22Rv1 (cell line): ENCODE measurements at regions not wholly inside any gene's neighbourhood (a gene's known extent, or its start where the extent isn't known, plus 50 kb on each side); places are given as distances from the start of the nearest gene placed in this dataset.

Experiments used
- H3K27ac ChIP-seq: fragments of 450-650 bp; 2 replicates; pipeline ENCODE4 v1.5.1; 2017
- CTCF ChIP-seq: fragments of 450-650 bp; IDR thresholded peaks from 2 replicates; pipeline ENCODE4 v1.5.1; 2017; ENCODE audit warnings: mild to moderate bottlenecking
- ZFX ChIP-seq: fragments of 450-650 bp; IDR thresholded peaks from 2 replicates; pipeline ENCODE4 v1.6.1; 2017; ENCODE audit warnings: antibody characterized with exemption, borderline replicate concordance

DNA sequence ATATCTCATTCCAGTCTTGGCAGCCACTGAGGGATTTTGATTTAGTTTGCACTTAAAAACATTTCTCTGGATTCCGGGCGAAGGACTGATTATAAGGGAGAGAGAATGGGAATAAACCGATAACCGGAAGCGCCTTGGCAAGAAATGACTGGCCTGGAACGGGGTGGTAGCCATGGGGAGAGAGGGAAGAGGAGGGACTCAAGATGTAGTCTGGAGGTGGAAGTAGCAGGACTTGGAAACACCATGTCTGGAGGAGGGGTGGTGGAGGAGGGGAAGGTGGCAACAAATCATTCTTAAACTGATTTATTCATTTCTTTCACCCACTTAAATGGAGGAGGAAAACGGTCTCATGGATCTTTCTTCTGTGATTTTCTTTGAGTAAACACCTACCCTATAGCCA is 238.1 kb downstream of the REEP3 start:
- no peak for TF ChIP-seq ZFX
- TF ChIP-seq CTCF = no peak
- no peak overlapping the region for H3K27ac ChIP-seq

GRCh38 chr10:63760034-63760707 is 239.0 kb downstream of the REEP3 start:
- no peak overlapping the region for H3K27ac ChIP-seq
- TF ChIP-seq CTCF = no peak

- no peak overlapping the region for H3K27ac ChIP-seq
These were observed 239.5 kb downstream of the REEP3 start for GRCh38 chr10:63760708-63761047.

GRCh38 chr10:63761243-63761642 is 240.0 kb downstream of the REEP3 start:
- H3K27ac ChIP-seq = no peak overlapping the region
- TF ChIP-seq ZFX (no peak), CTCF (no peak)

More at GRCh38 chr10:63760708-63761047, 239.5 kb downstream of the REEP3 start:
- no peak for TF ChIP-seq ZFX
- no peak for TF ChIP-seq CTCF

DNA sequence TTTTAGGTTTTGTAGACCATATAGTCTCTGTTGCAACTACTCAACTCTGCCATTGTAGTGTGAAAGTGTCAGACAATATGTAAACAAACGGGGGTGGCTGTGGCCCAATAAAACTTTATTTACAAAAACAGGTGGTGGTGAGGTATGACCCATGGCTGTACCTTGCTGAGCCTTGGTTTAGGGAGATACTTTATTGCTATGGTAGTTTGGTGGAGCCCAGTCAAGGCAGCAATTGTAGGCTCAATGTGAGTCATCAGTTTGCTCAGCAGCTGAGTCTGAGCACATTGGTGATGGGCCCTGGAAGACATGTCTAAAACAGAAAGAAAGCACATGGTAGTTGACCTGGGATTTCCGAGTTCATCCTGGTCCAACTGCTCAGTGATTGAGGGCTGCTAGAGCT is 242.5 kb downstream of the REEP3 start:
- no peak overlapping the region for H3K27ac ChIP-seq
- TF ChIP-seq ZFX = no peak
- TF ChIP-seq CTCF = no peak

DNA sequence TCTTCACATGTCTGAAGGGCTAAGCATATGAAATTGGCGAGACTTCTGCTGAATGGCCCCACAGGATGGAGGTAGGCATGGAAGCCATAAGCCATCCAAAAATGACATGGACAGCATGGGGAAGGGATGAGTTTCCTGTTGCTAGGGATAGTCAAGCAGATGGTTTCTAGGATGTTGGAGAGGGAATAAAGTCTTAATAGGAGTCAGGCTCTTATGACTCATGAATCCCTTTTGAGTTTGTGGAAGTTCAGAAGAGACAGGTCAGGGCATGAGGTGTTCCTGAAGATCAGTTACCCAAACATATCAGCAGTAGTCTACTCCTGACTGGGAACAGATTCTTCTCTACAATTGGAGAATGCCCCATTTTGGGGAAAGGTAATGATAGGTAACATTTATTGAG is 243.9 kb downstream of the REEP3 start:
- TF ChIP-seq ZFX (no peak), CTCF (no peak)
- H3K27ac ChIP-seq = no peak overlapping the region

DNA sequence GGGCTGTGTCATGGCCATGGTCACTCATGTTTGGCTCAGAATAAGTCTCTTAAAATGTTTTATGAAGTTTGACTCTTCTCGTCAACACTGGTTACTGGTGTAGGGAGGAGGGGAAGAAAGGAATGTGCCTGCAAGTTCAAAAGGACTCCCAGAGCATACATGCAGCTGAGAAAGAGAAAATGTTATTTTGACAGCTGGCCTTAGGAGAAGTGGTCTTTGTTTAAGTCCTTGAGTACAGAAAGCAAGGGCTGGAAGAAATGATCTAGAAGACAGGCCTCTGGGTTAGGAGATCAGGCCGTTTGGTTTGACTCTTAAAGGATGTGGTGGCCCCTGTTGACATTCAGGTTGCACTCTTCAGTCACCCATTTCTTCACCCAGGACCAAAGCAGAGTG is 245.5 kb downstream of the REEP3 start:
- TF ChIP-seq ZFX = no peak
- no peak for TF ChIP-seq CTCF
- no peak overlapping the region for H3K27ac ChIP-seq
